A673 (cell line): ENCODE measurements at regions not wholly inside any gene's neighbourhood (a gene's known extent, or its start where the extent isn't known, plus 50 kb on each side); places are given as distances from the start of the nearest gene placed in this dataset.

Experiments used
- CTCF ChIP-seq: fragments of 300-800, 200-600 bp; sonication (generic); conservative IDR thresholded peaks from 2 replicates; pipeline ENCODE4 v1.5.1; 2017; ENCODE audit warnings: low read depth, mild to moderate bottlenecking, antibody characterized with exemption, low read length, moderate library complexity, mixed read lengths
- EZH2 ChIP-seq: fragments of 200-600 bp; sonication (generic); IDR thresholded peaks from 2 replicates; pipeline ENCODE4 v1.6.1; 2017; ENCODE audit warnings: borderline replicate concordance, low read depth, mild to moderate bottlenecking, mixed read lengths, antibody characterized with exemption, low read length; ENCODE audit not compliant: poor library complexity, severe bottlenecking

- no peak for TF ChIP-seq CTCF
- no peak for TF ChIP-seq EZH2
Measured at GRCh38 chr2:37472959-37473358, 128.5 kb downstream of the QPCT start.
